Gastrocnemius medialis (tissue), 4 donors: ENCODE measurements at regions not wholly inside any gene's neighbourhood (a gene's known extent, or its start where the extent isn't known, plus 50 kb on each side); places are given as distances from the start of the nearest gene placed in this dataset.

Experiments
- ATAC-seq, 2 donors: fragments of 150-250 bp; one replicate each; pipeline ENCODE4 v1.9.1; 2016
- DNase-seq, 2 donors: peaks; one replicate each; pipeline ENCODE4 v3.0.0-alpha.2; 2019
- H3K27ac ChIP-seq, 4 donors: fragments of 200-600 bp; sonication (generic); 1 replicate in 1 of 4; 2 replicates in 3 of 4; pipeline ENCODE4 v1.5.1; 2016 to 2018; ENCODE audit warnings: mild to moderate bottlenecking in 2 of 4, moderate library complexity in 1 of 4
- H3K27me3 ChIP-seq, 3 donors: fragments of 200-600 bp; sonication (generic) in 2 of 3; 1 replicate in 1 of 3; 2 replicates in 2 of 3; pipeline versions ENCODE4 v1.5.1 to v1.6.0; 2016 to 2019; ENCODE audit warnings: mild to moderate bottlenecking in 1 of 3, moderate library complexity in 1 of 3
- H3K36me3 ChIP-seq, 2 donors: fragments of 200-600 bp; sonication (generic) in 1 of 2; one replicate each; pipeline ENCODE4 v1.5.1; 2017 to 2018
- H3K4me1 ChIP-seq, 2 donors: fragments of 200-600 bp; sonication (generic) in 1 of 2; one replicate each; pipeline ENCODE4 v1.5.1; 2016 to 2017; ENCODE audit warnings: mild to moderate bottlenecking in 2 of 2
- H3K4me3 ChIP-seq, 4 donors: fragments of 200-600 bp; sonication (generic) in 3 of 4; 1 replicate in 1 of 4; 2 replicates in 3 of 4; pipeline ENCODE4 v1.5.1; 2016 to 2019; ENCODE audit warnings: mild to moderate bottlenecking in 2 of 4
- H3K9me3 ChIP-seq, 3 donors: fragments of 200-600 bp; sonication (generic) in 2 of 3; 1 replicate in 1 of 3; 2 replicates in 2 of 3; pipeline ENCODE4 v1.5.1; 2016 to 2019
- CTCF ChIP-seq, 5 experiments: fragments of 450-650 bp in 3 of 5; fragments of 200-600 bp in 2 of 5; sonication (generic) in 2 of 5; IDR thresholded peaks in 4 of 5; conservative IDR thresholded peaks in 1 of 5; 1 replicate in 4 of 5; 2 replicates in 1 of 5; pipeline ENCODE4 v1.5.1; 2016 to 2019; ENCODE audit warnings: antibody characterized with exemption in 5 of 5, mild to moderate bottlenecking in 3 of 5, moderate library complexity in 3 of 5
- POLR2A ChIP-seq, 2 donors: fragments of 450-650 bp; IDR thresholded peaks; one replicate each; pipeline ENCODE4 v1.6.1; 2017; ENCODE audit warnings: antibody characterized with exemption in 2 of 2, mild to moderate bottlenecking in 2 of 2, moderate library complexity in 2 of 2
- in situ Hi-C, 4 donors: fragments of 200-750 bp; cut with MboI; loops; one replicate each; pipeline versions ENCODE4 v1.15.0 to v1.8.0; 2017; ENCODE audit warnings: low sequenced_read_pairs in 4 of 4
- intact Hi-C: fragments of 100-400 bp; cut with DNase I; formaldehyde crosslinking; loops from one replicate; pipeline ENCODE4 v1.15.1; 2023; ENCODE audit warnings: low total_unique reads

GRCh38 chr14:65257425-65257824, 155.1 kb upstream of the FUT8 start:
- no peak overlapping the region for H3K4me3 ChIP-seq
- intact Hi-C loops (no loop called here), in situ Hi-C loops (no loop called here)
- H3K27me3 ChIP-seq: no peaks in the 10 kb centered on the region
- no peaks in the 10 kb centered on the region for H3K9me3 ChIP-seq
- no peaks in the 10 kb centered on the region for H3K36me3 ChIP-seq
- ATAC-seq (no peak), DNase-seq (no peak)
- TF ChIP-seq POLR2A (IDR thresholded peaks at IDR 0.05) (no peak), CTCF (IDR thresholded peaks at IDR 0.05 in 4 of 5, conservative IDR thresholded peaks at IDR 0.05 in 1 of 5) (no peak)
- no peak overlapping the region for H3K27ac ChIP-seq
- no peaks in the 10 kb centered on the region for H3K4me1 ChIP-seq

- TF ChIP-seq CTCF (IDR thresholded peaks at IDR 0.05 in 4 of 5, conservative IDR thresholded peaks at IDR 0.05 in 1 of 5) (no peak), POLR2A (IDR thresholded peaks at IDR 0.05) (no peak)
- H3K27me3 ChIP-seq: no peaks in the 10 kb centered on the region
- no peaks in the 10 kb centered on the region for H3K4me1 ChIP-seq
- in situ Hi-C loops: no loop called here
- no peak overlapping the region for H3K4me3 ChIP-seq
- no peaks in the 10 kb centered on the region for H3K36me3 ChIP-seq
- DNase-seq (no peak), ATAC-seq (no peak)
- intact Hi-C loops: no loop called here
- no peaks in the 10 kb centered on the region for H3K9me3 ChIP-seq
- H3K27ac ChIP-seq: no peak overlapping the region
These were observed 154.1 kb upstream of the FUT8 start for GRCh38 chr14:65258391-65258790.

GRCh38 chr14:65259000-65259399, 153.5 kb upstream of the FUT8 start:
- H3K9me3 ChIP-seq: no peaks in the 10 kb centered on the region
- no peak overlapping the region for H3K27ac ChIP-seq
- in situ Hi-C loops (no loop called here), intact Hi-C loops (no loop called here)
- H3K36me3 ChIP-seq: no peaks in the 10 kb centered on the region
- DNase-seq (no peak), ATAC-seq (no peak)
- H3K4me1 ChIP-seq: no peaks in the 10 kb centered on the region
- H3K4me3 ChIP-seq: no peak overlapping the region
- H3K27me3 ChIP-seq: no peaks in the 10 kb centered on the region
- TF ChIP-seq POLR2A (IDR thresholded peaks at IDR 0.05) (no peak), CTCF (IDR thresholded peaks at IDR 0.05 in 4 of 5, conservative IDR thresholded peaks at IDR 0.05 in 1 of 5) (no peak)

GRCh38 chr14:65260786-65261185, 151.7 kb upstream of the FUT8 start:
- H3K27me3 ChIP-seq: no peaks in the 10 kb centered on the region
- in situ Hi-C loops: no loop called here

More at GRCh38 chr14:65260786-65261185, 151.7 kb upstream of the FUT8 start:
- H3K4me3 ChIP-seq: no peak overlapping the region
- H3K36me3 ChIP-seq: no peaks in the 10 kb centered on the region
- TF ChIP-seq CTCF (IDR thresholded peaks at IDR 0.05 in 4 of 5, conservative IDR thresholded peaks at IDR 0.05 in 1 of 5) (no peak), POLR2A (IDR thresholded peaks at IDR 0.05) (no peak)
- no peak overlapping the region for H3K27ac ChIP-seq
- no peak for DNase-seq
- intact Hi-C loops: no loop called here
- no peaks in the 10 kb centered on the region for H3K4me1 ChIP-seq
- ATAC-seq: no peak
- H3K9me3 ChIP-seq: no peaks in the 10 kb centered on the region
